SK-N-SH treated with all-trans-retinoic acid at 6 μM for 48 hours (cell line): ENCODE measurements at regions not wholly inside any gene's neighbourhood (a gene's known extent, or its start where the extent isn't known, plus 50 kb on each side); places are given as distances from the start of the nearest gene placed in this dataset.

Experiments used
- ATAC-seq: fragments of 200-7000 bp; cut with Tn5 transposase; 3 replicates; pipeline ENCODE4 v1.9.1; 2020; ENCODE audit warnings: mild to moderate bottlenecking, moderate library complexity
- ARNTL ChIP-seq: fragments of 450-650 bp; formaldehyde crosslinking; IDR thresholded peaks from 2 replicates; pipeline ENCODE4 v1.5.0; 2020; ENCODE audit warnings: low read depth, mild to moderate bottlenecking, moderate library complexity, borderline replicate concordance
- BACH2 ChIP-seq: fragments of 250-450 bp; sonication (Bioruptor Pico); IDR thresholded peaks from 2 replicates; pipeline ENCODE4 v1.9.0; 2021; ENCODE audit warnings: mild to moderate bottlenecking, borderline replicate concordance
- CREB5 ChIP-seq: fragments of 250-450 bp; sonication (Bioruptor Pico); IDR thresholded peaks from 2 replicates; pipeline ENCODE4 v1.5.1; 2020; ENCODE audit warnings: low read depth, mild to moderate bottlenecking, moderate library complexity
- CSDC2 ChIP-seq: fragments of 250-450 bp; sonication (Bioruptor Pico); IDR thresholded peaks from 2 replicates; pipeline ENCODE4 v1.5.0; 2020; ENCODE audit warnings: mild to moderate bottlenecking, moderate library complexity
- ESRRG ChIP-seq: fragments of 250-450 bp; sonication (Bioruptor Pico); IDR thresholded peaks from 2 replicates; pipeline ENCODE4 v1.6.1; 2021; ENCODE audit warnings: mild to moderate bottlenecking
- GLIS3 ChIP-seq: fragments of 250-450 bp; sonication (Bioruptor Pico); IDR thresholded peaks from 2 replicates; pipeline ENCODE4 v1.5.0; 2020; ENCODE audit warnings: mild to moderate bottlenecking, moderate library complexity
- ISL1 ChIP-seq: fragments of 250-450 bp; sonication (Bioruptor Pico); IDR thresholded peaks from 2 replicates; pipeline ENCODE4 v2.1.2; 2022; ENCODE audit warnings: mild to moderate bottlenecking, moderate library complexity
- OSR1 ChIP-seq: fragments of 250-450 bp; sonication (Bioruptor Pico); IDR thresholded peaks from 2 replicates; pipeline ENCODE4 v1.8.0; 2022; ENCODE audit warnings: moderate library complexity, mild to moderate bottlenecking, inconsistent platforms
- PATZ1 ChIP-seq: fragments of 250-450 bp; sonication (Bioruptor Pico); IDR thresholded peaks from 2 replicates; pipeline ENCODE4 v1.8.0; 2020; ENCODE audit warnings: mild to moderate bottlenecking, moderate library complexity, borderline replicate concordance
- PPARA ChIP-seq: fragments of 250-450 bp; sonication (Bioruptor Pico); IDR thresholded peaks from 2 replicates; pipeline ENCODE4 v1.5.0; 2020; ENCODE audit warnings: mild to moderate bottlenecking, borderline replicate concordance
- RARB ChIP-seq: fragments of 250-450 bp; sonication (Bioruptor Pico); IDR thresholded peaks from 2 replicates; pipeline ENCODE4 v1.8.0; 2021; ENCODE audit warnings: mild to moderate bottlenecking, moderate library complexity
- SNAI2 ChIP-seq: fragments of 250-450 bp; sonication (Bioruptor Pico); IDR thresholded peaks from 2 replicates; pipeline ENCODE4 v1.5.0; 2020; ENCODE audit warnings: mild to moderate bottlenecking, moderate library complexity
- TOX ChIP-seq: fragments of 250-450 bp; sonication (Bioruptor Pico); IDR thresholded peaks from 2 replicates; pipeline ENCODE4 v1.8.0; 2021; ENCODE audit warnings: mild to moderate bottlenecking, moderate library complexity, borderline replicate concordance
- TSHZ2 ChIP-seq: fragments of 250-450 bp; sonication (Bioruptor Pico); IDR thresholded peaks from 2 replicates; pipeline ENCODE4 v1.5.0; 2020; ENCODE audit warnings: mild to moderate bottlenecking, moderate library complexity
- ZC3H10 ChIP-seq: fragments of 250-450 bp; sonication (Bioruptor Pico); IDR thresholded peaks from 2 replicates; pipeline ENCODE4 v1.5.1; 2021; ENCODE audit warnings: mild to moderate bottlenecking, moderate library complexity
- ZFP3 ChIP-seq: fragments of 250-450 bp; sonication (Bioruptor Pico); IDR thresholded peaks from 2 replicates; pipeline ENCODE4 v1.5.0; 2020; ENCODE audit warnings: mild to moderate bottlenecking, moderate library complexity
- ZNF565 ChIP-seq: fragments of 450-650 bp; formaldehyde crosslinking; conservative IDR thresholded peaks from 2 replicates; pipeline ENCODE4 v1.5.0; 2020; ENCODE audit warnings: low read depth, mild to moderate bottlenecking, moderate library complexity
- ZNF70 ChIP-seq: fragments of 450-650 bp; formaldehyde crosslinking; IDR thresholded peaks from 2 replicates; pipeline ENCODE4 v1.5.0; 2020; ENCODE audit warnings: mild to moderate bottlenecking, moderate library complexity
- ZNF8 ChIP-seq: fragments of 450-650 bp; formaldehyde crosslinking; IDR thresholded peaks from 2 replicates; pipeline ENCODE4 v1.5.0; 2020; ENCODE audit warnings: mild to moderate bottlenecking, moderate library complexity
- TF ChIP-seq, protein P1 (sequence below): fragments of 250-450 bp; sonication (Bioruptor Pico); IDR thresholded peaks from 2 replicates; pipeline ENCODE4 v1.8.0; 2021; ENCODE audit warnings: low read depth, mild to moderate bottlenecking, moderate library complexity, borderline replicate concordance
- TF ChIP-seq, protein P2 (sequence below): fragments of 250-450 bp; sonication (Bioruptor Pico); IDR thresholded peaks from 2 replicates; pipeline ENCODE4 v1.5.1; 2021; ENCODE audit warnings: mild to moderate bottlenecking, moderate library complexity

- TF ChIP-seq TOX (CRISPR knock-in tag), result no peak
- no peak for TF ChIP-seq ISL1
- no peak for TF ChIP-seq ESRRG
- no peak for TF ChIP-seq PPARA
- TF ChIP-seq, protein P1, sequence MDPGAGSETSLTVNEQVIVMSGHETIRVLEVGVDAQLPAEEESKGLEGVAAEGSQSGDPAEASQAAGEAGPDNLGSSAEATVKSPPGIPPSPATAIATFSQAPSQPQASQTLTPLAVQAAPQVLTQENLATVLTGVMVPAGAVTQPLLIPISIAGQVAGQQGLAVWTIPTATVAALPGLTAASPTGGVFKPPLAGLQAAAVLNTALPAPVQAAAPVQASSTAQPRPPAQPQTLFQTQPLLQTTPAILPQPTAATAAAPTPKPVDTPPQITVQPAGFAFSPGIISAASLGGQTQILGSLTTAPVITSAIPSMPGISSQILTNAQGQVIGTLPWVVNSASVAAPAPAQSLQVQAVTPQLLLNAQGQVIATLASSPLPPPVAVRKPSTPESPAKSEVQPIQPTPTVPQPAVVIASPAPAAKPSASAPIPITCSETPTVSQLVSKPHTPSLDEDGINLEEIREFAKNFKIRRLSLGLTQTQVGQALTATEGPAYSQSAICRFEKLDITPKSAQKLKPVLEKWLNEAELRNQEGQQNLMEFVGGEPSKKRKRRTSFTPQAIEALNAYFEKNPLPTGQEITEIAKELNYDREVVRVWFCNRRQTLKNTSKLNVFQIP (CRISPR knock-in tag), result no peak
- no peak for TF ChIP-seq ZNF8 (CRISPR knock-in tag)
- TF ChIP-seq ZFP3, result no peak
- no peak for TF ChIP-seq ARNTL
- no peak for TF ChIP-seq ZNF565 (CRISPR knock-in tag)
- TF ChIP-seq TSHZ2 (CRISPR knock-in tag), result no peak
- no peak for TF ChIP-seq CREB5 (CRISPR knock-in tag)
- no peak for TF ChIP-seq RARB
- no peak for TF ChIP-seq GLIS3
- no peak for TF ChIP-seq SNAI2 (CRISPR knock-in tag)
Observed at GRCh38 chr2:34241905-34242762, 643.0 kb upstream of the FAM98A start.

DNA sequence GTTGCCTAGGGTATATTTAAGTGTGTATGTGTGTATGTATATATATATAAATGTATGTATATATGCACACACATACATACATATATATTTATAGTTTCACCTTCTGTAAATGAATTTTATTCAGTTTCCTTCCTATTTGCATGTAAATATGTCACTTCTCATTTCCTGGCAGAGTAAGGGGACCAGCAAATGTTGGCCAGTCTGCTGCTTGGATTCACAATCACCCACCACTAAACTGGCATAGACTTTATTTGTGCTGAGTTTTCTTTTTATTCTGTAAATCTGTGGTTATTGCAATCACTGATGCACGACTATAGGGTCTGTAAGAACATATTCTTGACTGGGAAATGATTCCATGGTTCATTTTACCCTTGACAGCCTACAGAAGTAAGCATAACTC, 640.4 kb upstream of the FAM98A start:
- no peak for ATAC-seq
- TF ChIP-seq RARB, result no peak
- TF ChIP-seq TSHZ2 (CRISPR knock-in tag), result no peak
- TF ChIP-seq GLIS3, result no peak
- no peak for TF ChIP-seq PATZ1 (CRISPR knock-in tag)
- TF ChIP-seq ZNF70 (CRISPR knock-in tag), result no peak
- no peak for TF ChIP-seq ZFP3
- no peak for TF ChIP-seq CSDC2 (CRISPR knock-in tag)
- TF ChIP-seq TOX (CRISPR knock-in tag), result no peak
- TF ChIP-seq OSR1 (CRISPR knock-in tag), result no peak
- no peak for TF ChIP-seq ESRRG
- no peak for TF ChIP-seq ISL1
- TF ChIP-seq ZNF8 (CRISPR knock-in tag), result no peak
- TF ChIP-seq, protein P1 (CRISPR knock-in tag), result no peak
- no peak for TF ChIP-seq ZNF565 (CRISPR knock-in tag)
- TF ChIP-seq BACH2 (CRISPR knock-in tag), result no peak
- no peak for TF ChIP-seq SNAI2 (CRISPR knock-in tag)
- TF ChIP-seq, protein P2, sequence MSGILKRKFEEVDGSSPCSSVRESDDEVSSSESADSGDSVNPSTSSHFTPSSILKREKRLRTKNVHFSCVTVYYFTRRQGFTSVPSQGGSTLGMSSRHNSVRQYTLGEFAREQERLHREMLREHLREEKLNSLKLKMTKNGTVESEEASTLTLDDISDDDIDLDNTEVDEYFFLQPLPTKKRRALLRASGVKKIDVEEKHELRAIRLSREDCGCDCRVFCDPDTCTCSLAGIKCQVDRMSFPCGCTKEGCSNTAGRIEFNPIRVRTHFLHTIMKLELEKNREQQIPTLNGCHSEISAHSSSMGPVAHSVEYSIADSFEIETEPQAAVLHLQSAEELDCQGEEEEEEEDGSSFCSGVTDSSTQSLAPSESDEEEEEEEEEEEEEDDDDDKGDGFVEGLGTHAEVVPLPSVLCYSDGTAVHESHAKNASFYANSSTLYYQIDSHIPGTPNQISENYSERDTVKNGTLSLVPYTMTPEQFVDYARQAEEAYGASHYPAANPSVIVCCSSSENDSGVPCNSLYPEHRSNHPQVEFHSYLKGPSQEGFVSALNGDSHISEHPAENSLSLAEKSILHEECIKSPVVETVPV (CRISPR knock-in tag), result no peak
- TF ChIP-seq PPARA, result no peak
- no peak for TF ChIP-seq ZC3H10

More at GRCh38 chr2:34241905-34242762, 643.0 kb upstream of the FAM98A start:
- no peak for ATAC-seq
